ENCODE measurements at regions not wholly inside any gene's neighbourhood (a gene's known extent, or its start where the extent isn't known, plus 50 kb on each side); places are given as distances from the start of the nearest gene placed in this dataset.

- Mint-ChIP-seq H3K4me1 (ENCODE audit: low read depth) (peaks cover 62% of the 10 kb centered on the region), H3K27me3 (ENCODE audit: insufficient read depth) (no peaks in the 10 kb centered on the region), H3K9me3 (no peaks in the 10 kb centered on the region), H3K36me3 (ENCODE audit: low read depth) (peaks cover 10% of the 10 kb centered on the region; the same call in 1 of the 2 replicates), H3K4me3 (no peak overlapping the region), H3K27ac (peak overlapping the region; percentile 36)
- no peak for TF ChIP-seq CTCF (IDR thresholded peaks at IDR 0.05)
- DNase-seq, result no peak
These were observed 511.3 kb downstream of the FBXO15 start for GRCh38 chr18:73636355-73636754.

GRCh38 chr18:73626859-73627258 is 520.8 kb downstream of the FBXO15 start:
- peaks cover 14% of the 10 kb centered on the region for H3K36me3 Mint-ChIP-seq (ENCODE audit: low read depth)
- no peak for TF ChIP-seq CTCF (IDR thresholded peaks at IDR 0.05)
- H3K9me3 Mint-ChIP-seq, result no peaks in the 10 kb centered on the region
- H3K27me3 Mint-ChIP-seq (ENCODE audit: insufficient read depth), result 0 out of 2 replicates have a peak, but pooled peaks cover 2% of the 10 kb centered on the region
- no peak overlapping the region for H3K4me3 Mint-ChIP-seq
- H3K27ac Mint-ChIP-seq, result no peak overlapping the region; the same call in 1 of the 2 replicates
- peaks cover 23% of the 10 kb centered on the region for H3K4me1 Mint-ChIP-seq (ENCODE audit: low read depth)
- DNase-seq, result no peak

GRCh38 chr18:73626221-73626620 is 521.4 kb downstream of the FBXO15 start:
- no peak for TF ChIP-seq CTCF (IDR thresholded peaks at IDR 0.05)
- Mint-ChIP-seq H3K4me1 (ENCODE audit: low read depth) (peaks cover 25% of the 10 kb centered on the region), H3K27me3 (ENCODE audit: insufficient read depth) (0 out of 2 replicates have a peak, but pooled peaks cover 2% of the 10 kb centered on the region), H3K27ac (no peak overlapping the region; the same call in none of the 2 replicates), H3K36me3 (ENCODE audit: low read depth) (peaks cover 14% of the 10 kb centered on the region), H3K9me3 (no peaks in the 10 kb centered on the region), H3K4me3 (no peak overlapping the region)
- DNase-seq, result no peak

- H3K4me3 Mint-ChIP-seq, result no peak overlapping the region
- H3K4me1 Mint-ChIP-seq (ENCODE audit: low read depth), result peaks cover 56% of the 10 kb centered on the region
- no peaks in the 10 kb centered on the region; the same call in 1 of the 2 replicates for H3K9me3 Mint-ChIP-seq
- peaks cover 30% of the 10 kb centered on the region for H3K36me3 Mint-ChIP-seq (ENCODE audit: low read depth)
- DNase-seq, result no peak
- no peak for TF ChIP-seq CTCF (IDR thresholded peaks at IDR 0.05)
- 0 out of 2 replicates have a peak, but pooled peaks cover 2% of the 10 kb centered on the region for H3K27me3 Mint-ChIP-seq (ENCODE audit: insufficient read depth)
- H3K27ac Mint-ChIP-seq, result no peak overlapping the region
These were observed 526.5 kb downstream of the FBXO15 start for GRCh38 chr18:73621091-73621490.

GRCh38 chr18:73617981-73618380 is 529.7 kb downstream of the FBXO15 start:
- Mint-ChIP-seq H3K36me3 (ENCODE audit: low read depth) (peaks cover 37% of the 10 kb centered on the region), H3K27ac (0 out of 2 replicates have a peak overlapping the region, but pooled peaks have one; percentile 1), H3K4me1 (ENCODE audit: low read depth) (peaks cover 74% of the 10 kb centered on the region), H3K4me3 (no peak overlapping the region), H3K9me3 (no peaks in the 10 kb centered on the region; the same call in 1 of the 2 replicates), H3K27me3 (ENCODE audit: insufficient read depth) (no peaks in the 10 kb centered on the region)
- no peak for DNase-seq
- no peak for TF ChIP-seq CTCF (IDR thresholded peaks at IDR 0.05)

Measured in HFFc6 (cell line).